ENCODE measurements at regions not wholly inside any gene's neighbourhood (a gene's known extent, or its start where the extent isn't known, plus 50 kb on each side); places are given as distances from the start of the nearest gene placed in this dataset.
"Not testable (repeated sequence)": the region's sequence is repeated elsewhere in the genome, so short reads cannot be mapped to it uniquely, and the experiment has no call there.

- H3K4me1 ChIP-seq (ENCODE audit: insufficient read depth, low read length); H4K20me1 ChIP-seq (ENCODE audit: low read length); H3K9me3 ChIP-seq (ENCODE audit: low read length); H3K36me3 ChIP-seq (ENCODE audit: low read depth, low read length); CTCF ChIA-PET; BruUV-seq (replicated peaks); ATAC-seq; DNase-seq; H3F3A ChIP-seq (ENCODE audit: low read length, unreplicated experiment); H3K4me3 ChIP-seq (ENCODE audit: low read length); H3K9ac ChIP-seq (ENCODE audit: low read length); H2AFZ ChIP-seq (ENCODE audit: low read length); POLR2A ChIA-PET (ENCODE audit: unreplicated experiment); H3K4me2 ChIP-seq (ENCODE audit: low read length); H3K79me2 ChIP-seq (ENCODE audit: low read length); H3K9me2 ChIP-seq (replicated peaks; ENCODE audit: low read length); intact Hi-C loops (cut with micrococcal nuclease); H3K27ac ChIP-seq (ENCODE audit: low read length): not testable (repeated sequence)
- H3K27me3 ChIP-seq (ENCODE audit: low read length): peaks cover 39% of the 10 kb centered on the region
Measured at GRCh38 chr17:20727201-20727600, 147.7 kb downstream of the CDRT15L2 start.

- Histone ChIP-seq H3K79me2 (ENCODE audit: low read length) (no peaks in the 10 kb centered on the region), H3K9me2 (replicated peaks; ENCODE audit: low read length) (no peaks in the 10 kb centered on the region), H3K9ac (ENCODE audit: low read length) (no peak overlapping the region), H3F3A (ENCODE audit: low read length, unreplicated experiment) (no peaks in the 10 kb centered on the region), H3K27me3 (ENCODE audit: low read length) (peaks cover 36% of the 10 kb centered on the region), H3K36me3 (ENCODE audit: low read depth, low read length) (no peaks in the 10 kb centered on the region), H4K20me1 (ENCODE audit: low read length) (no peaks in the 10 kb centered on the region), H3K4me3 (ENCODE audit: low read length) (no peak overlapping the region), H3K9me3 (ENCODE audit: low read length) (no peaks in the 10 kb centered on the region), H3K27ac (ENCODE audit: low read length) (no peak overlapping the region), H3K4me2 (ENCODE audit: low read length) (no peak overlapping the region), H3K4me1 (ENCODE audit: insufficient read depth, low read length) (no peaks in the 10 kb centered on the region), H2AFZ (ENCODE audit: low read length) (no peak overlapping the region)
- intact Hi-C loops (cut with micrococcal nuclease): no loop called here
- no peak for DNase-seq
- CTCF ChIA-PET: no interaction called here
- no TSS peak for BruUV-seq (replicated peaks)
- POLR2A ChIA-PET (ENCODE audit: unreplicated experiment): no interaction called here
- no peak for TF ChIP-seq EZH2 (IDR thresholded peaks at IDR 0.05; ENCODE audit: low read length, unreplicated experiment)
- no peak for TF ChIP-seq CTCF (conservative IDR thresholded peaks at IDR 0.05; ENCODE audit: low read depth, low read length)
- TF ChIP-seq EZH2phosphoT487 (IDR thresholded peaks at IDR 0.05; ENCODE audit: borderline replicate concordance, low read length): no peak
- ATAC-seq: no peak
Measured at GRCh38 chr17:20728181-20728580, 148.7 kb downstream of the CDRT15L2 start.

GRCh38 chr17:20731131-20731530, 151.6 kb downstream of the CDRT15L2 start:
- H3K9ac ChIP-seq (ENCODE audit: low read length); POLR2A ChIA-PET (ENCODE audit: unreplicated experiment); intact Hi-C loops (cut with micrococcal nuclease); H4K20me1 ChIP-seq (ENCODE audit: low read length); H3K79me2 ChIP-seq (ENCODE audit: low read length); H2AFZ ChIP-seq (ENCODE audit: low read length); H3K4me2 ChIP-seq (ENCODE audit: low read length); BruUV-seq (replicated peaks); H3K4me3 ChIP-seq (ENCODE audit: low read length); H3K9me2 ChIP-seq (replicated peaks; ENCODE audit: low read length); H3K9me3 ChIP-seq (ENCODE audit: low read length); H3F3A ChIP-seq (ENCODE audit: low read length, unreplicated experiment); H3K36me3 ChIP-seq (ENCODE audit: low read depth, low read length); H3K4me1 ChIP-seq (ENCODE audit: insufficient read depth, low read length); H3K27ac ChIP-seq (ENCODE audit: low read length); CTCF ChIA-PET; ATAC-seq: not testable (repeated sequence)
- H3K27me3 ChIP-seq (ENCODE audit: low read length): peaks cover 37% of the 10 kb centered on the region
- DNase-seq: peak; percentile 37

- Histone ChIP-seq H3K79me2 (ENCODE audit: low read length) (no peaks in the 10 kb centered on the region), H4K20me1 (ENCODE audit: low read length) (no peaks in the 10 kb centered on the region), H3K27ac (ENCODE audit: low read length) (no peak overlapping the region), H3K4me1 (ENCODE audit: insufficient read depth, low read length) (no peaks in the 10 kb centered on the region), H3K4me3 (ENCODE audit: low read length) (no peak overlapping the region), H3K9me2 (replicated peaks; ENCODE audit: low read length) (no peaks in the 10 kb centered on the region), H3F3A (ENCODE audit: low read length, unreplicated experiment) (no peaks in the 10 kb centered on the region), H3K4me2 (ENCODE audit: low read length) (no peak overlapping the region), H3K27me3 (ENCODE audit: low read length) (peaks cover 47% of the 10 kb centered on the region), H3K9ac (ENCODE audit: low read length) (no peak overlapping the region), H3K36me3 (ENCODE audit: low read depth, low read length) (no peaks in the 10 kb centered on the region), H2AFZ (ENCODE audit: low read length) (no peak overlapping the region), H3K9me3 (ENCODE audit: low read length) (no peaks in the 10 kb centered on the region)
- intact Hi-C loops (cut with micrococcal nuclease): no loop called here
- CTCF ChIA-PET: no interaction called here
- TF ChIP-seq EZH2 (IDR thresholded peaks at IDR 0.05; ENCODE audit: low read length, unreplicated experiment) (no peak), EZH2phosphoT487 (IDR thresholded peaks at IDR 0.05; ENCODE audit: borderline replicate concordance, low read length) (no peak), CTCF (conservative IDR thresholded peaks at IDR 0.05; ENCODE audit: low read depth, low read length) (no peak)
- DNase-seq: no peak
- ATAC-seq: no peak
- POLR2A ChIA-PET (ENCODE audit: unreplicated experiment): no interaction called here
- no TSS peak for BruUV-seq (replicated peaks)
Measured at GRCh38 chr17:20733923-20734322, 154.4 kb downstream of the CDRT15L2 start.
